Neural cell (in vitro differentiated cells): ENCODE measurements at regions not wholly inside any gene's neighbourhood (a gene's known extent, or its start where the extent isn't known, plus 50 kb on each side); places are given as distances from the start of the nearest gene placed in this dataset.
A peak's percentile ranks its signal among the peaks of the same experiment; 100 is the strongest.
"Not testable (repeated sequence)": the region's sequence is repeated elsewhere in the genome, so short reads cannot be mapped to it uniquely, and the experiment has no call there.

ENCODE experiments used
- H2AFZ ChIP-seq: fragments of 200-600, 300-800 bp; sonication (generic), shearing (Covaris generic); 2 replicates; pipeline ENCODE4 v1.6.0; 2014; ENCODE audit warnings: low read depth, mild to moderate bottlenecking, antibody characterized with exemption, low read length, moderate library complexity
- H3F3A ChIP-seq: fragments of 200-600 bp; shearing (Covaris generic); 2 replicates; pipeline ENCODE4 v1.6.1; 2016; ENCODE audit warnings: mild to moderate bottlenecking, moderate library complexity, mixed read lengths, antibody characterized with exemption, low read length; ENCODE audit not compliant: insufficient read depth, poor library complexity, severe bottlenecking
- H3K27ac ChIP-seq: fragments of 200-600, 300-800 bp; sonication (generic), shearing (Covaris generic); 2 replicates; pipeline ENCODE4 v1.5.1; 2014; ENCODE audit warnings: mild to moderate bottlenecking, low read length, moderate library complexity
- H3K27me3 ChIP-seq: fragments of 300-800, 200-600 bp; sonication (generic), shearing (Covaris generic); 2 replicates; pipeline ENCODE4 v1.6.0; 2014; ENCODE audit warnings: mild to moderate bottlenecking, low read depth, low read length, moderate library complexity; ENCODE audit not compliant: insufficient read depth
- H3K36me3 ChIP-seq: fragments of 300-800, 200-600 bp; sonication (generic), shearing (Covaris generic); 2 replicates; pipeline ENCODE4 v1.5.1; 2014; ENCODE audit warnings: mild to moderate bottlenecking, antibody characterized with exemption, low read length, moderate library complexity; ENCODE audit not compliant: insufficient read depth
- H3K4me2 ChIP-seq: fragments of 300-800, 200-600 bp; sonication (generic), shearing (Covaris generic); 2 replicates; pipeline ENCODE4 v1.6.0; 2014; ENCODE audit warnings: mild to moderate bottlenecking, low read length
- H3K4me3 ChIP-seq: fragments of 300-800, 200-600 bp; sonication (generic), shearing (Covaris generic); 2 replicates; pipeline ENCODE4 v1.5.1; 2014; ENCODE audit warnings: mild to moderate bottlenecking, low read length, moderate library complexity
- H3K79me2 ChIP-seq: fragments of 200-600 bp; shearing (Covaris generic); replicated peaks from 2 replicates; pipeline ENCODE4 v1.6.0; 2014; ENCODE audit warnings: mild to moderate bottlenecking, low read length, moderate library complexity; ENCODE audit not compliant: insufficient read depth
- H3K9ac ChIP-seq: fragments of 300-800, 200-600 bp; sonication (generic), shearing (Covaris generic); 2 replicates; pipeline ENCODE4 v1.6.1; 2016; ENCODE audit warnings: mild to moderate bottlenecking, low read length, mixed read lengths
- H3K9me2 ChIP-seq: fragments of 200-600 bp; shearing (Covaris generic); 2 replicates; pipeline ENCODE4 v1.6.1; 2016; ENCODE audit warnings: mild to moderate bottlenecking, low read length, mixed read lengths; ENCODE audit not compliant: insufficient read depth
- H3K9me3 ChIP-seq: fragments of 200-600, 300-800 bp; sonication (generic), shearing (Covaris generic); 2 replicates; pipeline ENCODE4 v1.6.1; 2016; ENCODE audit warnings: mild to moderate bottlenecking, mixed run types, low read length, moderate library complexity, mixed read lengths
- H4K20me1 ChIP-seq: fragments of 200-600 bp; shearing (Covaris generic); 2 replicates; pipeline ENCODE4 v1.6.1; 2016; ENCODE audit warnings: mild to moderate bottlenecking, mixed run types; ENCODE audit not compliant: insufficient read depth
- EZH2 ChIP-seq: fragments of 200-600, 300-800 bp; shearing (Covaris generic), sonication (generic); IDR thresholded peaks from 2 replicates; pipeline ENCODE4 v1.6.1; 2014; ENCODE audit warnings: antibody characterized with exemption, low read length, borderline replicate concordance, mild to moderate bottlenecking; ENCODE audit not compliant: insufficient read depth, poor library complexity, severe bottlenecking
- MXI1 ChIP-seq: fragments of 450-650 bp; conservative IDR thresholded peaks from 2 replicates; pipeline ENCODE4 v1.6.1; 2014; ENCODE audit warnings: antibody characterized with exemption, mild to moderate bottlenecking; ENCODE audit not compliant: poor library complexity, severe bottlenecking
- RAD21 ChIP-seq: fragments of 450-650 bp; conservative IDR thresholded peaks from 2 replicates; pipeline ENCODE4 v1.6.1; 2014; ENCODE audit warnings: antibody characterized with exemption, mild to moderate bottlenecking, moderate library complexity
- SMC3 ChIP-seq: fragments of 450-650 bp; conservative IDR thresholded peaks from 2 replicates; pipeline ENCODE4 v1.6.1; 2014; ENCODE audit warnings: antibody characterized with exemption, mild to moderate bottlenecking, moderate library complexity; ENCODE audit not compliant: poor library complexity
- TAF1 ChIP-seq: IDR thresholded peaks from 2 replicates; pipeline ENCODE4 v1.6.1; 2012; ENCODE audit warnings: low read depth
- TF ChIP-seq, protein P1 (sequence below): fragments of 450-650 bp; IDR thresholded peaks from 2 replicates; pipeline ENCODE4 v1.5.1; 2014; ENCODE audit warnings: antibody characterized with exemption, mild to moderate bottlenecking, moderate library complexity; ENCODE audit not compliant: poor library complexity, severe bottlenecking

- H3K9ac ChIP-seq, result peak overlapping the region; percentile 12
- H3F3A ChIP-seq, H3K9me2 ChIP-seq, H3K4me2 ChIP-seq, H3K27ac ChIP-seq, H4K20me1 ChIP-seq, H2AFZ ChIP-seq, H3K36me3 ChIP-seq, H3K9me3 ChIP-seq, H3K79me2 ChIP-seq: not testable (repeated sequence)
- peaks cover 33% of the 10 kb centered on the region for H3K27me3 ChIP-seq
- TF ChIP-seq SMC3, result peak; percentile 35
- peak; percentile 47 for TF ChIP-seq MXI1
- H3K4me3 ChIP-seq, result peak overlapping the region; percentile 67
Observed at GRCh38 chr7:39833180-39833799, 116.8 kb upstream of the CDK13 start.

DNA sequence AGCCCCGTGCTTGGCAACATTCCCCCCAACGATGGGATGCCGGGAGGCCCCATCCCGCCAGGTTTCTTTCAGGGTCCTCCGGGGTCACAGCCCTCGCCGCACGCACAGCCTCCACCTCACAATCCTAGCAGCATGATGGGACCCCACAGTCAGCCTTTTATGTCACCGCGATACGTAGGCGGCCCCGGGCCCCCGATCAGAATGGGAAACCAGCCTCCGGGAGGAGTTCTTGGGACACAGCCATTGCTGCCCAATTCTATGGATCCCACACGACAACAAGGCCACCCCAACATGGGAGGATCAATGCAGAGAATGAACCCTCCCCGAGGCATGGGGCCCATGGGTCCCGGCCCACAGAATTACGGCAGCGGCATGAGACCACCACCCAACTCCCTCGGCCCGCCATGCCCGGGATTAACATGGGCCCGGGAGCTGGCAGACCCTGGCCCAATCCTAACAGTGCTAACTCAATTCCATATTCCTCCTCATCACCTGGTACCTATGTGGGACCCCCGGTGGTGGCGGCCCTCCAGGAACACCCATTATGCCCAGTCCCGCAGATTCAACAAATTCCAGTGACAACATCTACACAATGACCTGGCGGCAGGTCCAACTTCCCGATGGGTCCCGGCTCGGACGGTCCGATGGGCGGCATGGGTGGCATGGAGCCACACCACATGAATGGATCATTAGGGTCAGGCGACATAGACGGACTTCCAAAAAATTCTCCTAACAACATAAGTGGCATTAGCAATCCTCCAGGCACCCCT, 116.0 kb upstream of the CDK13 start:
- not testable (repeated sequence) for H3K27ac ChIP-seq, H3K9me2 ChIP-seq, H3K9me3 ChIP-seq, H2AFZ ChIP-seq, H4K20me1 ChIP-seq, H3F3A ChIP-seq, H3K4me2 ChIP-seq, H3K36me3 ChIP-seq, H3K79me2 ChIP-seq
- Histone ChIP-seq H3K4me3 (peak overlapping the region; percentile 67), H3K27me3 (peaks cover 33% of the 10 kb centered on the region), H3K9ac (peak overlapping the region; percentile 12)

DNA sequence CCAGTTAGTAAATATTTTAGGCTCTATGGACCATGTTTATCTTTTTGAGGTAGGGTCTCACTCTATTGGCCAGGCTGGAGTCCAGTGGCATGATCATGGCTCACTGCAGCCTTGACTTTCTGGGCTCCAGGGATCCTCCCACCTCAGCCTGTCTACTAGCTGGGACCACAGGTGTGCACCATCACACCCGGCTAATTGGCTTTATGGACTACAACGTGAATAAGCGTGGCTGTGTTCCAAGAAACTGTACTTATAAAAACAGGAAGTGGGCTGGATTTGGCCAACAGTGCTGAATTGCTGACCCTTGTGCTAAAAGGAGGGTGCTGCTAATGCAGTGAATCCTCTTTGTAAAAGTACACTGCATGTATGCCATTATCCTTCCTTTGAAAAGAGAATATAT, 111.7 kb upstream of the CDK13 start:
- Histone ChIP-seq H2AFZ (no peak overlapping the region), H3K9ac (no peak overlapping the region), H3K4me2 (no peak overlapping the region), H4K20me1 (no peaks in the 10 kb centered on the region), H3K27me3 (peaks cover 25% of the 10 kb centered on the region), H3K9me2 (no peaks in the 10 kb centered on the region), H3K9me3 (no peaks in the 10 kb centered on the region), H3K4me3 (no peak overlapping the region), H3K27ac (no peak overlapping the region), H3K79me2 (no peaks in the 10 kb centered on the region), H3F3A (no peaks in the 10 kb centered on the region), H3K36me3 (no peaks in the 10 kb centered on the region)
- TF ChIP-seq SMC3 (no peak), TAF1 (no peak), RAD21 (no peak)
- TF ChIP-seq, protein P1, sequence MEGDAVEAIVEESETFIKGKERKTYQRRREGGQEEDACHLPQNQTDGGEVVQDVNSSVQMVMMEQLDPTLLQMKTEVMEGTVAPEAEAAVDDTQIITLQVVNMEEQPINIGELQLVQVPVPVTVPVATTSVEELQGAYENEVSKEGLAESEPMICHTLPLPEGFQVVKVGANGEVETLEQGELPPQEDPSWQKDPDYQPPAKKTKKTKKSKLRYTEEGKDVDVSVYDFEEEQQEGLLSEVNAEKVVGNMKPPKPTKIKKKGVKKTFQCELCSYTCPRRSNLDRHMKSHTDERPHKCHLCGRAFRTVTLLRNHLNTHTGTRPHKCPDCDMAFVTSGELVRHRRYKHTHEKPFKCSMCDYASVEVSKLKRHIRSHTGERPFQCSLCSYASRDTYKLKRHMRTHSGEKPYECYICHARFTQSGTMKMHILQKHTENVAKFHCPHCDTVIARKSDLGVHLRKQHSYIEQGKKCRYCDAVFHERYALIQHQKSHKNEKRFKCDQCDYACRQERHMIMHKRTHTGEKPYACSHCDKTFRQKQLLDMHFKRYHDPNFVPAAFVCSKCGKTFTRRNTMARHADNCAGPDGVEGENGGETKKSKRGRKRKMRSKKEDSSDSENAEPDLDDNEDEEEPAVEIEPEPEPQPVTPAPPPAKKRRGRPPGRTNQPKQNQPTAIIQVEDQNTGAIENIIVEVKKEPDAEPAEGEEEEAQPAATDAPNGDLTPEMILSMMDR, result no peak

DNA sequence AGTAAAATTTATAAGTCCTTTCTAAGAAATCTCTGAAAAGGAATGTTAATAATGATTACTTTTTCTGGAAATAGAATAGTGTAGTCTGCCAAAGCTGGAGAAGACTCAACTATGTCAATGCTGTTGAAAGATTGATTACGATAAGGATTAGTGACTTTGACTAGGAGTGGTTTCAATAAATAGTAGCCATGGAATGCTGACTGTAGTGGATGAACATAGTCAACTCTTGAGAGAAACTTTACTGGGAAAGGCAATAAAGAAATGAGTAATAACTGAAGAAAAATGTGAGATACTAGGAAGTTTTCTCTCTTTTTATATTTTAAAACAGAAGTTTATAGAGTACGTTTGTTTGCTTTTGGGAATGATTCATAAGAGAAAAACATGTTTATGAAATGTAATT, 105.0 kb upstream of the CDK13 start:
- Histone ChIP-seq H3K9ac (no peak overlapping the region), H3K79me2 (no peaks in the 10 kb centered on the region), H3K4me3 (no peak overlapping the region), H3K4me2 (no peak overlapping the region), H3K9me3 (no peaks in the 10 kb centered on the region), H4K20me1 (no peaks in the 10 kb centered on the region), H3F3A (no peaks in the 10 kb centered on the region), H3K27ac (no peak overlapping the region), H3K27me3 (no peaks in the 10 kb centered on the region), H3K36me3 (no peaks in the 10 kb centered on the region), H2AFZ (no peak overlapping the region), H3K9me2 (no peaks in the 10 kb centered on the region)
- no peak for TF ChIP-seq EZH2
- TF ChIP-seq, protein P1, result no peak
- TF ChIP-seq MXI1, result no peak
